A549 (cell line): ENCODE measurements at regions not wholly inside any gene's neighbourhood (a gene's known extent, or its start where the extent isn't known, plus 50 kb on each side); places are given as distances from the start of the nearest gene placed in this dataset.

Experiments
- ATAC-seq, 2 experiments: fragments of 200-7000 bp in 1 of 2; fragments of >200 bp in 1 of 2; cut with Nextera tagmentation in 1 of 2; cut with Tn5 transposase in 1 of 2; 3 replicates each; pipeline versions ENCODE4 v1.8.0 to v1.9.1; 2018 to 2020; ENCODE audit warnings: mild to moderate bottlenecking in 1 of 2, moderate library complexity in 1 of 2
- CTCF ChIA-PET: fragments of 300-600 bp; sonication (Branson Sonifier 250); formaldehyde crosslinking; extraction: SDS; loops from one replicate; lab custom pipeline; 2021; ENCODE audit warnings: antibody characterized with exemption, inconsistent platforms; lab: Yijun Ruan, JAX
- POLR2A ChIA-PET: fragments of 350-600 bp; formaldehyde crosslinking; extraction: SDS; loops from one replicate; lab custom pipeline; 2021; ENCODE audit warnings: antibody characterized with exemption, inconsistent platforms; lab: Yijun Ruan, JAX
- DNase-seq, 2 experiments: peaks; one replicate each; pipeline versions ENCODE4 v3.0.0 to v3.0.0-alpha.2; 2011 to 2016; ENCODE audit warnings: low read depth in 1 of 2, low spot score in 1 of 2
- FAIRE-seq: peaks from 2 replicates; lab custom pipeline; 2011; peaks lifted over from hg19 to GRCh38; lab: Jason Lieb, UNC
- H3K27ac ChIP-seq, 2 experiments: fragments of >200 bp; sonication (Bioruptor Twin); formaldehyde crosslinking; 3 replicates each; pipeline ENCODE4 v1.5.1; 2016 to 2017
- H3K4me1 ChIP-seq: fragments of >200 bp; sonication (Bioruptor Twin); formaldehyde crosslinking; 3 replicates; pipeline ENCODE4 v1.6.1; 2016
- H3K4me2 ChIP-seq: fragments of >200 bp; sonication (Bioruptor Twin); formaldehyde crosslinking; 3 replicates; pipeline ENCODE4 v1.6.1; 2016
- H3K4me3 ChIP-seq: fragments of >200 bp; sonication (Bioruptor Twin); formaldehyde crosslinking; 3 replicates; pipeline ENCODE4 v1.5.1; 2016
- H3K9me3 ChIP-seq: fragments of >200 bp; sonication (Bioruptor Twin); formaldehyde crosslinking; 3 replicates; pipeline ENCODE4 v1.6.1; 2016
- ATOH8 ChIP-seq: fragments of 250-450 bp; sonication (Bioruptor Pico); IDR thresholded peaks from 2 replicates; pipeline ENCODE4 v1.5.0; 2020; ENCODE audit warnings: low read depth, mild to moderate bottlenecking, moderate library complexity
- BCL3 ChIP-seq: fragments of >200 bp; sonication (Bioruptor Twin); formaldehyde crosslinking; IDR thresholded peaks from 3 replicates; pipeline ENCODE4 v1.6.1; 2016
- CTCF ChIP-seq: fragments of >200 bp; sonication (Bioruptor Twin); formaldehyde crosslinking; IDR thresholded peaks from 3 replicates; pipeline ENCODE4 v1.5.1; 2016
- E2F6 ChIP-seq: IDR thresholded peaks from 2 replicates; pipeline ENCODE4 v1.6.1; 2012; ENCODE audit warnings: low read depth, borderline replicate concordance
- EHF ChIP-seq: fragments of 250-450 bp; sonication (Bioruptor Pico); IDR thresholded peaks from 2 replicates; pipeline ENCODE4 v1.5.0; 2020; ENCODE audit warnings: mild to moderate bottlenecking
- ESRRA ChIP-seq: fragments of 150-350 bp; IDR thresholded peaks from 2 replicates; pipeline ENCODE4 v1.6.1; 2014; ENCODE audit warnings: mild to moderate bottlenecking, low read length, borderline replicate concordance
- FOSL2 ChIP-seq, 2 experiments: fragments of 450-650 bp in 1 of 2; fragments of >200 bp in 1 of 2; sonication (Bioruptor Twin) in 1 of 2; formaldehyde crosslinking; IDR thresholded peaks; 2 replicates each; pipeline versions ENCODE4 v1.5.0 to v1.6.1; 2016 to 2020; ENCODE audit warnings: mild to moderate bottlenecking in 1 of 2, moderate library complexity in 1 of 2
- HES2 ChIP-seq: fragments of >200 bp; sonication (Bioruptor Twin); formaldehyde crosslinking; IDR thresholded peaks from 2 replicates; pipeline ENCODE4 v1.6.1; 2016
- HMGXB4 ChIP-seq: fragments of 250-450 bp; sonication (Bioruptor Pico); IDR thresholded peaks from 2 replicates; pipeline ENCODE4 v1.5.0; 2021; ENCODE audit warnings: mild to moderate bottlenecking, moderate library complexity, borderline replicate concordance
- HOXA7 ChIP-seq: fragments of 250-450 bp; sonication (Bioruptor Pico); IDR thresholded peaks from 2 replicates; pipeline ENCODE4 v1.5.0; 2020; ENCODE audit warnings: mild to moderate bottlenecking, moderate library complexity
- HOXB5 ChIP-seq: fragments of 250-450 bp; sonication (Bioruptor Pico); IDR thresholded peaks from 2 replicates; pipeline ENCODE4 v1.5.0; 2020; ENCODE audit warnings: mild to moderate bottlenecking, moderate library complexity
- JUN ChIP-seq, 2 experiments: fragments of >200 bp; sonication (Bioruptor Twin); formaldehyde crosslinking; IDR thresholded peaks; 2 replicates in 1 of 2; 3 replicates in 1 of 2; pipeline ENCODE4 v1.6.1; 2016 to 2017
- JUNB ChIP-seq: fragments of >200 bp; sonication (Bioruptor Twin); formaldehyde crosslinking; IDR thresholded peaks from 2 replicates; pipeline ENCODE4 v1.6.1; 2016
- MAFK ChIP-seq: fragments of 450-650 bp; IDR thresholded peaks from 2 replicates; pipeline ENCODE4 v1.6.1; 2014; ENCODE audit not compliant: partially characterized antibody
- NPAS2 ChIP-seq: fragments of 250-450 bp; sonication (Bioruptor Pico); IDR thresholded peaks from 2 replicates; pipeline ENCODE4 v1.8.0; 2022; ENCODE audit warnings: mild to moderate bottlenecking, moderate library complexity, borderline replicate concordance
- NR3C1 ChIP-seq: fragments of >200 bp; sonication (Bioruptor Twin); formaldehyde crosslinking; IDR thresholded peaks from 3 replicates; pipeline ENCODE4 v1.6.1; 2017
- POLR2AphosphoS2 ChIP-seq: conservative IDR thresholded peaks from 2 replicates; pipeline ENCODE4 v1.6.1; 2012; ENCODE audit warnings: low read length, improper control_type of control experiment, inconsistent platforms
- RARB ChIP-seq: fragments of 250-450 bp; sonication (Bioruptor Pico); IDR thresholded peaks from 2 replicates; pipeline ENCODE4 v1.8.0; 2021; ENCODE audit warnings: mild to moderate bottlenecking, moderate library complexity
- RCOR1 ChIP-seq: fragments of 150-350 bp; IDR thresholded peaks from 2 replicates; pipeline ENCODE4 v1.6.1; 2014; ENCODE audit warnings: antibody characterized with exemption, low read length, low read depth
- RFX5 ChIP-seq: fragments of 450-650 bp; IDR thresholded peaks from 2 replicates; pipeline ENCODE4 v1.7.1; 2014; ENCODE audit warnings: antibody characterized with exemption, mild to moderate bottlenecking, moderate library complexity
- RNF2 ChIP-seq: fragments of 200-600 bp; sonication (generic); IDR thresholded peaks from 2 replicates; pipeline ENCODE4 v1.6.1; 2016; ENCODE audit warnings: low read depth, mild to moderate bottlenecking, antibody characterized with exemption, moderate library complexity, borderline replicate concordance
- TFCP2L1 ChIP-seq: fragments of 250-450 bp; sonication (Bioruptor Pico); IDR thresholded peaks from 2 replicates; pipeline ENCODE4 v1.5.0; 2021; ENCODE audit warnings: mild to moderate bottlenecking
- USF2 ChIP-seq: fragments of 450-650 bp; IDR thresholded peaks from 2 replicates; pipeline ENCODE4 v1.6.1; 2014; ENCODE audit warnings: antibody characterized with exemption
- ZFP36 ChIP-seq: fragments of 450-650 bp; IDR thresholded peaks from 2 replicates; pipeline ENCODE4 v1.6.1; 2014; ENCODE audit warnings: borderline replicate concordance; ENCODE audit not compliant: partially characterized antibody
- ZSCAN20 ChIP-seq: fragments of 250-450 bp; sonication (Bioruptor Pico); IDR thresholded peaks from 2 replicates; pipeline ENCODE4 v1.8.0; 2022; ENCODE audit warnings: mild to moderate bottlenecking, moderate library complexity
- WGBS: methylation state at CpG from one replicate; pipeline ENCODE4 v1.1.6; 2017; ENCODE audit errors: missing lambda C conversion rate; 5-methylcytosine and 5-hydroxymethylcytosine counted together

- Histone ChIP-seq H3K4me1 (no peaks in the 10 kb centered on the region), H3K27ac (no peak overlapping the region), H3K4me3 (no peak overlapping the region), H3K4me2 (no peak overlapping the region), H3K9me3 (no peaks in the 10 kb centered on the region)
- FAIRE-seq, result no peak
- no peak for DNase-seq
- ATAC-seq, result no peak
- no peak for TF ChIP-seq HOXB5 (CRISPR knock-in tag)
- no peak for TF ChIP-seq ZSCAN20 (CRISPR knock-in tag)
- no peak for TF ChIP-seq RCOR1
- TF ChIP-seq JUNB, result no peak
- TF ChIP-seq E2F6, result no peak
- no peak for TF ChIP-seq RARB (CRISPR knock-in tag)
- no peak for TF ChIP-seq ATOH8 (CRISPR knock-in tag)
- no peak for TF ChIP-seq USF2
- TF ChIP-seq CTCF, result no peak
- no peak for TF ChIP-seq MAFK
- no peak for TF ChIP-seq TFCP2L1 (CRISPR knock-in tag)
- TF ChIP-seq NR3C1, result no peak
- TF ChIP-seq FOSL2 (IDR thresholded peaks at IDR 0.05), result no peak
- TF ChIP-seq FOSL2 (CRISPR knock-in tag; IDR thresholded peaks at IDR 0.05), result no peak
- POLR2A ChIA-PET, result no interaction called here
- CTCF ChIA-PET, result no interaction called here
- 44% methylated on average over 7 of the region's 7 CpGs for WGBS
Measured at GRCh38 chr4:153905231-153905630, 116.3 kb upstream of the SFRP2 start.

GRCh38 chr4:153904011-153904410 is 115.1 kb upstream of the SFRP2 start:
- H3K4me2 ChIP-seq, result no peak overlapping the region
- FAIRE-seq (no peak), ATAC-seq (no peak), DNase-seq (no peak)
- H3K27ac ChIP-seq, result no peak overlapping the region
- no peaks in the 10 kb centered on the region for H3K9me3 ChIP-seq
- H3K4me1 ChIP-seq, result no peaks in the 10 kb centered on the region
- 22% methylated on average over 5 of the region's 5 CpGs for WGBS
- H3K4me3 ChIP-seq, result no peak overlapping the region
- ChIA-PET CTCF (interaction anchor here (0.8 kb wide), 1 partner anchor 20 kb away, joined by 3 read pairs; no protein-coding TSS in a partner anchor), POLR2A (no interaction called here)
- TF ChIP-seq HMGXB4 (CRISPR knock-in tag) (no peak), HES2 (no peak), POLR2AphosphoS2 (no peak), BCL3 (no peak), RNF2 (no peak), RFX5 (no peak), NR3C1 (no peak), ESRRA (no peak), HOXB5 (CRISPR knock-in tag) (no peak), NPAS2 (CRISPR knock-in tag) (no peak), JUN (IDR thresholded peaks at IDR 0.05) (no peak), ZFP36 (no peak), E2F6 (no peak), EHF (no peak), HOXA7 (CRISPR knock-in tag) (no peak), CTCF (no peak)
